HG03558 (cell line): ENCODE measurements at regions not wholly inside any gene's neighbourhood (a gene's known extent, or its start where the extent isn't known, plus 50 kb on each side); places are given as distances from the start of the nearest gene placed in this dataset.

Source experiments
- ATAC-seq: cut with Tn5 transposase; IDR thresholded peaks from one replicate; pipeline ENCODE4 v1.9.1; 2021; ENCODE audit warnings: moderate number of reproducible peaks; ENCODE audit not compliant: unreplicated experiment; ENCODE audit errors: extremely low read depth

DNA sequence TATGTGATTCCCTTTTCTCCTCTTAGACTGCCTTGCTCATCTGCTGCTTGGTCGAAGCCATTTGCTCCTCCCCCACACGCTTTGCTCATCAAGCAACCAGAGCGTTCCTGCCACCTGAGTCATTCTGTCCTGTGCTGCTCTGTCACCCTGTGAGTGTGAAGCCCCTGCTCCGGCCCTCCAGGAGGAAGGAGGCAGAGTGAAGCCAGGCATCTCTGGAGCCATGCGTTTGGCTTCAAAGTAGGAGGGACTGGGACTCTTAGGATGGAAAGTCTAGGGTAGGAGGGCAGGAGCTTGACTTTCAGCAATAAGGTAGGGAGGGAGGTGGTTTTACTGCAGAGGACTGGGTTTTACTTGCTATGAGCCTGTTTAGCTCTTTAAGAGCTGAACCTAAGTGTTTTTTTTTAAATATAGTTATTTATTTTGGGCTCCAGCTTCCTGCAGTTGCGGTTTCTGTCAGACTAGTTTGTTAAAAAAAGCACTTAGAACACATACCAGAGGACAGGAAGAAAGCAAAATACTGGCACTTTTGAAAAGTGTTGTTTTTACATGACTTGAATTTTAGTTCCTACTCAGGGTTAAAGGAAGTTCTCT, 63.6 kb downstream of the SPINK2 start:
- peak; percentile 85 for ATAC-seq

DNA sequence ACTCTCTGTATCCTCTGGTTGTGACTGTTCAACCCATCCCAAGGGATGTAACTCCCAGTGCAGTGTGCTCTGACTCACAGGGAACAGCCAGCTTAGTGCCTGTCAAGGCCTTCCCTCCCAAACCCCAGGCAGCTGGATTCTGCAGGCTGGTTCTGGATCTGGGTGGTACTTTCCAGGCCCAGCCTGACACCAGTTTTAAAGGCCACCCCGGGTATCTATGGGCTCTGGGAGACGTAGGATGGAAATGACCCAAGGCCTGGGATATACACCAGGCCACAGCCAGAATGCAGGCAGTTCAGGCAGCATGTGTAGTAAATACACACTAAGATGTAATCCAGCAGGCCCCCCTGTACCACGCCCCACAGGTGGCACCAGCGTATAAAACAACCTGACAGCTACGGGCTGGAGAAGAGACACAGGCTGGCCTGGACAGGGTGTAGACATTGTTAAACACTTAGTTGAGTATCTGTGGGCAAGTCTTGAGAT, 64.2 kb downstream of the SPINK2 start:
- peak; percentile 22 for ATAC-seq

DNA sequence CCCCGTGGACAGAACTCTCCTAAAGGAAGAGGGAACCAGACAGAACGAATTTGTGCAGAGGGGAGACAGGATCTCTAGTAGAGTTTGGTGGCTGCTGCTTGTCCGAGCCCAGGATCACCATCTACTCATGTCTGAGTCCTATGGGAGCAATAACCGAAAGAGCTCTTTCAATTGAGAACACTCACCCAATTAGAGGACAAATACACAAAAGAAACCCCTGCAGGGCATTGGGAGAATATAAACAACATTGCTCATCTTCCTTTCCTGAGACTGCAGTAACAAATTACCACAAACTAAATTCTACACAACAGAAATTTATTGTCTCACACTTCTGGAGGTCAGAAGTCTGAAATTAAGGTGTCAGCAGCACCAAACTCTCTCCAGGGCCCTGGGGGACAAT, 65.6 kb downstream of the SPINK2 start:
- ATAC-seq, result no peak

DNA sequence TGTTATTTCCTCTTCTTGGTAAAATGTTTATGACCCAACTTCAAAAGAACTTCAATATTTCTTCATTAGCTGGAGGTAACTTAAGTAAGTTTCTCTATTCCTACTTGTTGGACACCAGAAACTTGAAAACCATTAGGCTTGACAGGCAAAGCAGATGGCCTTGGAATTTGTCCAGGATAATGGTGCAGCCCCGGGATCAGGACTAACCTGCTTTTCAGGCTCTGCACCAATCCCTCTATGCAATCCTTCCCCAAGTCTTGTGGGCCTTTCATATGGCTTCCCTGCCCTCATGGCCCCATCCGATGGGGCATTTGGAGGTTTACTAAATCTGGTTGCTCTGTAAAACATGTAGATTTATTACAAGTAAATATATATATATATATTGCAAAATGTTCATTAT, 68.5 kb downstream of the SPINK2 start:
- ATAC-seq, result no peak

DNA sequence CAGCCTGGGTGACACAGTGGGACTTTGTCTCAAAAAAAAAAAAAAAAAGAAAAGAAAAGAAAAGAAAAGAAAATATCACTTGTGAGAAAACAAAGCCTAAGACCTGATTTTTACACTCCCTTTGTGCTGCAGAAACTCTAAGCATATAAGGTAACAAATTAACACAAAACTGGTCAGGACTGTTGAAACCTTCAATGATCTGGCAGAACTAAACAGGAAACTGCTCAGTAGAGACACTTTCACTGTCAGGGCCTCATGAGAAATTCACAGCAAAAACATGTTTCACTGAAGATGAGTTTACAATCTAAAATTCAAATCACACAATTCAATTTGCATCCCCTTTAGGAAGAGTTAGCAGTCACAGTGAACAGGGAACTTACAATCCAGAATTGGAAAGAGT, 69.1 kb upstream of the HOPX start:
- ATAC-seq, result no peak

DNA sequence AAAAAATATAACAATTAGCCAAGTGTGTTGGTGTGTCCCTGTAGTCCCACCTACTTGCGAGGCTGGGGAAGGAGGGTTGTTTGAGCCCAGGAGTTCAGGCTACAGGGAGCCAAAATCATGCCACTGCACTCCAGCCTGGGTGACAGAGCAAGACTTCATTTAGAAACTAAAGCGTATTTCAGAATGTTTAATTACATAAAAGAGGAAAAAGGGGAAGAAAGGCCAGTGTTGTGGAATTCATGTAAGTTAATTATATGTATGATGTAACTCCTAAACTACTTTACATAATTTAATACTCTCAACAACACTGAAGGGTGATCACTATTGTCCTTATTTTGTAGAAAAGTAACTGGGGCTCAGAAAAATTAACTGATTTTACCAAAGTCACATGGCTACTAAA, 67.2 kb upstream of the HOPX start:
- ATAC-seq, result no peak

DNA sequence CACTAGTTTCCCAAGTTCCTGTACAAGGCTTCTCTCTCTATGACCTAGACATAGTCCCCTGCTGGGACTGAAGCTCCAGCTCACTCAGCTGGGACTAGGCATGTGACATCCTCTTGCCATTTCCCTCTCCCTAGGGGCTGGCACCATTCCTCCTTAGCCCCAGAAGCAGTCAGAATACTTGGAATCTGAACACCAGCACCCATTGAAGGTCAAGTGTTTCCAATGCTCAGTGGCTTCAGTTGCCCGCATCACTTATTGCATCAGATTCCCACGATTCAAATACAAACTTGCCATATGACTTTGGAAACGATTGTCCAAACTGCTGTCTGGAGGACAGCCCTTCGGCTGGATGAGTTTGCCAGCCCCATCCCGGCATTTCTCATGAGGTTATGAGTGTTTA, 65.5 kb upstream of the HOPX start:
- no peak for ATAC-seq

DNA sequence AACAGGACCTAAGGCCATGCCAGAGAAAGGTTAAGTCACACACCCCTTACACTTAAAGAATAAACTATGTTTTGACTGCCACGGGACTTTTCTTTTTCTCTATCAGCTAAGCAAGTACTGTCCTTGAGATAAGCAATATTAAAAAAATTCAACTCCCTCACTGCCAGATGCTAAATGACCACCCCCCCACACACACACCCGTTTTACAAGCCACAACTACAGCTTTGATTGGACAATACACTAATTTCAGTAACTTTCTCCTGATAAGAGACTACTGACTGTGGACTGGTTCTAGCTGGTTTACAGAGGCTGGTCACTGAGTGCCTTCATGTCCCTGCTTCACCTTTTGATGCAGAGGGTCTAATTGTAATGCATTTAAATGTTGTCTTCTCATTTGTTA, 63.9 kb upstream of the HOPX start:
- no peak for ATAC-seq

DNA sequence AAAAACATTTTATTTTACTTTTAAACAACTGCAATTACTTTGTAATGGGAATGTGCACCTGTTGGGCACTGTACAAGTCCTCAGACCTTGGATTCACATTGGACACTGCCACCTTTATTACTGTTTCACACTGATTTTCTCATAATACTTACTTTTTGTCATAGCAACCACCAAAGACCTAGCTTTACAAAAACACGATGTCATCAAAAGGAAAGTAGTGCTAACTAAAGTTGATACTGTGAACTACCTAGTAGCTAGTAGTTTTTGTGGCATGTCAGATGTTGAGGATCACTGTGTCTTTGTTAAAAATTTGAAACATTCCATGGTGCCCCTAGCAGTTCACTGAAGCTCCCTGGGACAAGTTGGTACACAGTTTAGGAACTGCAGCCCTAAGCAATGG, 62.9 kb upstream of the HOPX start:
- ATAC-seq, result no peak

DNA sequence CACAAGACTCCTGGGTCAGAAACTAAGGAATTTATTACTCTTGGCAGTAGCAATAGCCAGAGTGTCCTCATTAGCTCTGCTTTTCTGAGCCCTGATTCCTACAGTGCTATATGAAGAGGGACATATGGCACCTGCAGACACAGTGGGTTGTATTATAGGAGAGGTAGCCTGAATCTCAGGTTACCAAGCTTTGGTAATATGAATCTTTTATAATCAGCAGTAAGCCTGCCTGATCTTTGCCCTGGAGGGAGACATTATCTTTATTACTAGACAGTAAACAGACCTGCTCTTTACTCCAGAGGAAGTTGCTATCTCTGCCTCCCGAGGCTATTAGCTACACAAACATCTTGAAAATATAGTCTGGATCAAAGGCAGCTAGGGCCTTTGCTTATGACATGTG, 62.5 kb upstream of the HOPX start:
- ATAC-seq, result no peak

DNA sequence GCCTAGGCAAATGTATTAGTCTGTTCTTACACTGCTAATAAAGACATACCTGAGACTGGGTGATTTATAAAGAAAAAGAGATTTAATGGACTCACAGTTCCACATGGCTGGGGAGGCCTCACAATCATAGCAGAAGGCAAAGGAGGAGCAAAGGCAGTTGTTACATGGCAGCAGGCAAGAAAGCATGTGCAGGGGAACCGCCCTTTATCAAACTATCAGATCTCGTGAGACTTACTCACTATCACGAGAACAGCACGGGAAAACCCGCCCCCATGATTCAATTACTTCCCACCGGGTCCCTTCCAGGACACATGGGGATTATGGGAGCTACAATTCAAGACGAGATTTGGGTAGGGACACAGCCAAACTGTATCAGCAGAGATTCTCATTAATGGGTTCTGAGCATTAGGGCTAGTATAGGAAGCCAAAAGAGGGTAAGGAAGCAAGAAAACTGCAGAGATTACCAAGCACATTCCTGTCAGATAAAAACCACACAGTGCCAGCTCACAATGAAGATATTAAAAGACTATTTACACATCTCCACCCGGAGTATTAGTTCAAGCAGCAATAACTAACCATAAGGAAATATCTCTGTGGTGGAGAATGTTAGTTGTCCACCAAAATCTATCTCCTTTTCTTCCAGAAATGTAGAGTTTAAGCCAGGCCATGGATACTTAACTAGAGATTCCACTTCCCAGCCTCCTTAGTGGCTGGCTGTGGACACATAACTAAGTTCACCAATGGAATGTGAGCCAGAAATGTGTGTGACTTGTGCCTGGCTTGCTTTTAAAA, 61.2 kb upstream of the HOPX start:
- no peak for ATAC-seq

DNA sequence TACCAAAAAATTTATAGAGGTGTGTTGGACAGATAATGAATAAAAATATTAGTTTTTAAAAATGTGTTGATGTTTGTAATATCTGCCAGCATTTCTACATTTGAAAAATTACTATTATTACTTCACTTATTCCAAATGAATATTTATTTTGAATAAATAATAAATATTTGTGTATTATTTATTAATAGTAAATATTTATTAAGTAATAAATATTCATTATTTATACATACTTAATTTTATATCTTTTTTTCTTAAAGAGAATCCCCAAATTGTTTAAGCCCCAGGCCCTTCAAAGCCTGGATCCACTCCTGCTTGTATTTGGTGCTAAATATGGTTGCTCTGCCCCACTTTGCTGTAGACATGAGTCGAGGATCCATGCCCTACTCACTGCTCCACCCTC, 60.5 kb upstream of the HOPX start:
- ATAC-seq, result no peak

DNA sequence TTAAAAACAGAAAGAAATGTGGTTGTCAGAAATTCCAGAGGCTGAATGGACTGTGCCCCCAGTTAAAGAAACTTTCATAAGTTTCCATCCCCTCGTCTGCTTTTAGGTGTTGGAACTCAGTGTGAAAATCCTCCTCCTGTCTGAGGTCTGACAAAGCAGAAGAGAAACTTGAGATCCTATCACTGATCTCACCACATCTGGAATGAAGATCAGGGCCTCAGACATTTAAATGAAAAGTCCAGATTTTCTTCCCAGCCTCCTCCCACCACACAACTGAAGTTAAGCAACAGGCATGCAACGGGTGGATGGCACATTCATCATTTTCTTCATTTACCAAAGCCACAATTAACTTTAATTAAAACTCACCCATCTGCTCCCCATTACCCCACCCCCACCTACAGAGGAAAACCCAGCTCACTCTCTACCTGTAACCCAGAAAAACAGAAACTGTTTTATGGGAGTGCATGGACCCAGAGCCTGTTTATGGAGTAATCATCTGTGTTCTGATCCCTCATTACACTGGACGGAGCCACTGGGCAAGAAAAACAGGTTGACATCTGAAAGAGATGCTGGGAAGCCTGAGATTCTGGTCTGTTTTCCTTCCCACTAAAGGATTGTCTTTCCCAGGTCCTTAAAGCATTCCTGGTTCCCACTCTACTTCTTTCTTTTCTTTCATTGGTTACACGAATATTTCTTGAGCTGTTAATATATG, 58.1 kb upstream of the HOPX start:
- ATAC-seq, result no peak

DNA sequence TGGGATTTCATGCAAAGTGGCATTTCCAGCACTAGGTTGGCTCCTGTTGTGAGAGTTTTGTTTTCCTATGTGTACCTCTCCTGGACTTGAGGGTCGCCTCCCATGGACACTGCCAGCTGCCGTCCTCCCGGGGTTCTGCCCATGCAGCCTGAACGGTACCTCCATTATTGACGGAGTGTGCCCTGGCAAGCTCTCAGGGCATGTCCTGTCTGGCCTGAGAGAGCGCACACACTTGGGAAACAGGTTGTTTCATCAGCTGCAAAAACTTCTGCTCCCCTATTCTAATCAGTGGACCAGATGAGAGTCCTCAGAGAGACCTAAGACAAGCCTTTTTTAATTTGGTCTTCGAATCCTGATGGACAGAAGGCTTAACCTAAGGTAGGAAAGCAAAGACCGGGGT, 56.6 kb upstream of the HOPX start:
- ATAC-seq, result no peak

DNA sequence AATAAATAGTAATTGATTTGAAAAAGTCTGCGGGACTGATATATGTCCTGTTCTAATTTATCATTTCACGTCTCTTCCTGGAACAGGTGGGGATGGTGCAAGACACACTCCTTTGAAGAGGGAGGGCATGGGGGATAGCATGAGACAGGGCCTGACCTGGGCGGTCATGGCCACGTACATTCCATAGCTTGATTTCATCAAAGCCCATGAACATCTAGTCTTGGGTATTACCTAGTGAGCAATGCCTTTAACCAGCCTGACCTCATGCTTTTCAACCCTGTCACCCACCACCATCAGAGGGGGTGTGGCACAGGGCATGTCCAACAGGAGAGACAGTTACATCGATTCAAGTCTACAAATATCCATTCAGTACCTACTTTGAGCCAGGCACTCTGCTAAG, 52.3 kb upstream of the HOPX start:
- no peak for ATAC-seq

DNA sequence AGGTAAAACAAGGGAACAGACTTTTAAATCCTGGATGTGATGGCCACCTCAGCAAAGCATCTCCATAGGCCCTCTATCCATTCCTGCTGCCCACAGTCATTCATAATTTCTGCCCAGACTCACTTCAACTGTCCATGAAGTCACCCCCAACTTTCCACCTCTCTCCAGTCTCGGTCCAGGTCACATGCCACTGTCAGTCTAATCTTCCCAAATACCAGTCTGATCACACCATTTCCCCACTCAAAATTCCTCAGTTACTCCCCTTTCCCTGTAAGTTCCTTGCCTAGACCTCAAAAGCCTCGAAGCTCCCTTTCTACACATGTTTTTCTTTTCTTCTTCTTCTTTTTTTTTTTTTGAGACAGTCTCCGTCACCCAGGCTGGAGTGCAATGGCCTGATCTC, 51.2 kb upstream of the HOPX start:
- ATAC-seq, result no peak

DNA sequence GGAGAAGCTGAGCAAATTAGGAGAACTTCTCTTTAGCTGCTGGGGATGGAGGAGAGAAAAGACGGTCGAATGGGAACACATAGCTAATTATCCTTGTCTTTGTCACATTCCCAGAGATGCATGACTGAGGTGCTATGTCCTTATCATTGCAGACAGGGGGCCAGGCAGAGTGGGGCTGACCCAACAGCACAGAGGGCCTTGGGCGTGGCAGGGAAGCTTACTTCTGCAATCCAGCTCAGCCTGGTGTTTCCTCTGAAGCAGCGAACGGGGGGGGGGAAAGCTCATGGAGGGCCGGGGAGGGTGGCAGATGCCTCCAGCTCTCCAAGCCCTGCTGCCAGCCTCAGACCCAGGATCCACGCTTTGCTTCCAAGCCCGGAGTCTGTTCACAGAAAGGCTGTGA, 50.8 kb upstream of the HOPX start:
- ATAC-seq, result no peak
